H9 (cell line): ENCODE measurements at regions not wholly inside any gene's neighbourhood (a gene's known extent, or its start where the extent isn't known, plus 50 kb on each side); places are given as distances from the start of the nearest gene placed in this dataset.

ENCODE experiments used
- DNase-seq: peaks from one replicate; pipeline ENCODE4 v3.0.0-alpha.2; 2017
- H2AFZ ChIP-seq: one replicate; pipeline ENCODE4 v1.6.1; 2013; ENCODE audit warnings: mild to moderate bottlenecking, low read length, control low read depth, moderate library complexity
- H2AK5ac ChIP-seq: 2 replicates; pipeline ENCODE4 v1.6.1; 2013; ENCODE audit warnings: low read length, control low read depth, mixed read lengths; ENCODE audit not compliant: insufficient read length
- H2BK120ac ChIP-seq: one replicate; pipeline ENCODE4 v1.6.1; 2013; ENCODE audit warnings: low read depth, mild to moderate bottlenecking, low read length, control low read depth, inconsistent platforms; ENCODE audit not compliant: poor library complexity, severe bottlenecking
- H2BK12ac ChIP-seq: 2 replicates; pipeline ENCODE4 v1.6.1; 2013; ENCODE audit warnings: low read length, control low read depth, mixed read lengths, low read depth; ENCODE audit not compliant: insufficient read length
- H2BK15ac ChIP-seq: 2 replicates; pipeline ENCODE4 v1.6.1; 2013; ENCODE audit warnings: low read depth, low read length, control low read depth
- H2BK20ac ChIP-seq: one replicate; pipeline ENCODE4 v1.6.1; 2013; ENCODE audit warnings: low read depth, mild to moderate bottlenecking, low read length, control low read depth, inconsistent platforms; ENCODE audit not compliant: poor library complexity, severe bottlenecking
- H2BK5ac ChIP-seq: 2 replicates; pipeline ENCODE4 v1.6.1; 2013; ENCODE audit warnings: low read length, control low read depth, mixed read lengths; ENCODE audit not compliant: insufficient read length
- H3K14ac ChIP-seq: 2 replicates; pipeline ENCODE4 v1.6.1; 2013; ENCODE audit warnings: low read length, control low read depth; ENCODE audit not compliant: insufficient read depth
- H3K18ac ChIP-seq: 2 replicates; pipeline ENCODE4 v1.6.1; 2013; ENCODE audit warnings: low read depth, mild to moderate bottlenecking, mixed read lengths, low read length, control low read depth; ENCODE audit not compliant: insufficient read length
- H3K23ac ChIP-seq: 2 replicates; pipeline ENCODE4 v1.6.1; 2013; ENCODE audit warnings: low read length, control low read depth, mixed read lengths, low read depth; ENCODE audit not compliant: insufficient read length
- H3K23me2 ChIP-seq: 2 replicates; pipeline ENCODE4 v1.6.1; 2013; ENCODE audit warnings: low read depth, mild to moderate bottlenecking, mixed read lengths, low read length, control low read depth; ENCODE audit not compliant: insufficient read length, poor library complexity, severe bottlenecking
- H3K27ac ChIP-seq: 2 replicates; pipeline ENCODE4 v1.5.1; 2013; ENCODE audit warnings: low read length, control low read depth, mixed read lengths, low read depth; ENCODE audit not compliant: insufficient read length
- H3K27me3 ChIP-seq: 2 replicates; pipeline ENCODE4 v1.6.1; 2013; ENCODE audit warnings: low read length, control low read depth, inconsistent platforms; ENCODE audit not compliant: insufficient read depth
- H3K4ac ChIP-seq: 2 replicates; pipeline ENCODE4 v1.6.1; 2013; ENCODE audit warnings: low read depth, mild to moderate bottlenecking, control low read depth, inconsistent platforms, low read length, moderate library complexity
- H3K4me1 ChIP-seq: 2 replicates; pipeline ENCODE4 v1.6.1; 2013; ENCODE audit warnings: low read length, control low read depth, inconsistent platforms; ENCODE audit not compliant: insufficient read depth
- H3K4me2 ChIP-seq: 2 replicates; pipeline ENCODE4 v1.6.1; 2013; ENCODE audit warnings: low read length, control low read depth, mixed read lengths; ENCODE audit not compliant: insufficient read length, insufficient read depth
- H3K56ac ChIP-seq: 2 replicates; pipeline ENCODE4 v1.6.1; 2013; ENCODE audit warnings: low read depth, mild to moderate bottlenecking, mixed read lengths, low read length, control low read depth; ENCODE audit not compliant: insufficient read length
- H3K79me1 ChIP-seq: 2 replicates; pipeline ENCODE4 v1.6.1; 2013; ENCODE audit warnings: low read depth, mild to moderate bottlenecking, moderate library complexity, low read length, control low read depth, inconsistent platforms; ENCODE audit not compliant: insufficient read depth, poor library complexity, severe bottlenecking
- H3K79me2 ChIP-seq: 2 replicates; pipeline ENCODE4 v1.6.1; 2013; ENCODE audit warnings: low read length, control low read depth, inconsistent platforms; ENCODE audit not compliant: insufficient read depth
- H3K9ac ChIP-seq: 2 replicates; pipeline ENCODE4 v1.6.1; 2013; ENCODE audit warnings: low read length, control low read depth, mixed read lengths; ENCODE audit not compliant: insufficient read length; ENCODE audit errors: extremely low read depth
- H3K9me3 ChIP-seq: one replicate; pipeline ENCODE4 v1.6.1; 2013; ENCODE audit warnings: low read depth, low read length, inconsistent platforms; ENCODE audit not compliant: control insufficient read depth
- H3T11ph ChIP-seq: one replicate; pipeline ENCODE4 v1.6.1; 2013; ENCODE audit warnings: mild to moderate bottlenecking, low read length, control low read depth, inconsistent platforms
- H4K20me1 ChIP-seq: one replicate; pipeline ENCODE4 v1.6.1; 2013; ENCODE audit not compliant: control insufficient read depth, insufficient read length, insufficient read depth
- H4K5ac ChIP-seq: 2 replicates; pipeline ENCODE4 v1.6.1; 2013; ENCODE audit warnings: low read depth, mild to moderate bottlenecking, mixed read lengths, low read length, control low read depth; ENCODE audit not compliant: insufficient read length
- H4K8ac ChIP-seq: replicated peaks from 2 replicates; pipeline ENCODE4 v1.6.1; 2013; ENCODE audit warnings: low read length, control low read depth, mixed read lengths, low read depth; ENCODE audit not compliant: insufficient read length
- H4K91ac ChIP-seq: 2 replicates; pipeline ENCODE4 v1.6.1; 2013; ENCODE audit warnings: low read depth, mild to moderate bottlenecking, moderate library complexity, mixed read lengths, low read length, control low read depth; ENCODE audit not compliant: insufficient read length
- H3K27ac Mint-ChIP-seq, 3 experiments: 2 replicates in 2 of 3; 3 replicates in 1 of 3; pipeline ENCODE4 v1.8.0; 2020 to 2021; ENCODE audit warnings: mixed read lengths in 3 of 3, mild to moderate bottlenecking in 1 of 3, moderate library complexity in 1 of 3
- H3K27me3 Mint-ChIP-seq: 2 replicates; pipeline ENCODE4 v1.8.0; 2021; ENCODE audit warnings: low read depth, mild to moderate bottlenecking, moderate library complexity, mixed read lengths
- H3K36me3 Mint-ChIP-seq, 3 experiments: 2 replicates in 2 of 3; 3 replicates in 1 of 3; pipeline ENCODE4 v1.8.0; 2020 to 2021; ENCODE audit warnings: low read depth in 3 of 3, mixed read lengths in 3 of 3; ENCODE audit not compliant: insufficient read depth in 1 of 3
- H3K4me1 Mint-ChIP-seq, 2 experiments: 2 replicates each; pipeline ENCODE4 v1.8.0; 2020; ENCODE audit warnings: mixed read lengths in 2 of 2
- H3K4me3 Mint-ChIP-seq, 2 experiments: 2 replicates in 1 of 2; 3 replicates in 1 of 2; pipeline ENCODE4 v1.8.0; 2020 to 2021; ENCODE audit warnings: mild to moderate bottlenecking in 2 of 2, mixed read lengths in 2 of 2, moderate library complexity in 1 of 2
- H3K9me3 Mint-ChIP-seq, 2 experiments: 2 replicates in 1 of 2; 3 replicates in 1 of 2; pipeline ENCODE4 v1.8.0; 2020; ENCODE audit warnings: mild to moderate bottlenecking in 2 of 2, mixed read lengths in 2 of 2, moderate library complexity in 1 of 2
- WGBS: extraction: QIAGEN DNeasy Blood & Tissue Kit; methylation state at CpG from one replicate; pipeline ENCODE4 v1.1.7; 2013; ENCODE audit warnings: missing lambda C conversion rate, low lambda C conversion rate, mixed read lengths; ENCODE audit not compliant: insufficient read length; ENCODE audit errors: extremely low coverage; 5-methylcytosine and 5-hydroxymethylcytosine counted together
- TF ChIP-seq, protein P1 (sequence below): fragments of 200-600 bp; sonication (generic); conservative IDR thresholded peaks from 3 replicates; pipeline ENCODE4 v1.8.0; 2021; ENCODE audit warnings: antibody characterized with exemption, mild to moderate bottlenecking

DNA sequence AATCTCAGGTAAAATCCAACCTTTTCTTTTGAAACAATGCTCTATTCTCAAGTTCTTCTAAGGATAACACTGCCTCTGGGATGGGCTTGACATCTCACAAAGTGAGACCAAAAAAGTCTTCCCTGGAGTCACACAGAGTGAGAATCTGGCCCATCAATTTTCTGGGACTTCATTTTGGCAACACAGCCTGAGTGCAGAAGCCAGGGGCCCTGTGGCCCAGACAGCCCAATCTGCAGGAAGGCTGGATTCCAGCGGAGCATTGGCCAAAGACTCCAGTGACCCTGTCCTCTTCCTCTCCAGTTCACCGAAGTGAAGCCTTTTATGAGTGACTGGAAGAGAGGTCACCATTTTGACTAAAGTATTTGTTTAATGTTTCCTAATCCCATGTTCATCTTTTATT, 105.1 kb downstream of the PLK2 start:
- Histone ChIP-seq H4K91ac (no peak overlapping the region), H3K23ac (no peak overlapping the region), H3K4me2 (no peak overlapping the region), H2BK12ac (no peak overlapping the region), H3K4me1 (peaks cover 3% of the 10 kb centered on the region; the same call in 1 of the 2 replicates), H3K79me1 (no peaks in the 10 kb centered on the region), H3K27me3 (no peaks in the 10 kb centered on the region), H2BK5ac (no peak overlapping the region), H3K4ac (no peak overlapping the region), H2BK20ac (no peak overlapping the region), H4K8ac (no peak overlapping the region), H3K23me2 (no peaks in the 10 kb centered on the region), H2BK120ac (no peak overlapping the region), H3K27ac (no peak overlapping the region), H3K9me3 (no peaks in the 10 kb centered on the region), H3K79me2 (no peaks in the 10 kb centered on the region), H3K9ac (no peak overlapping the region), H2AK5ac (no peak overlapping the region), H2AFZ (no peak overlapping the region), H3K56ac (no peak overlapping the region), H3T11ph (no peak overlapping the region), H3K14ac (no peak overlapping the region), H4K5ac (no peak overlapping the region), H3K18ac (no peak overlapping the region), H4K20me1 (no peaks in the 10 kb centered on the region), H2BK15ac (no peak overlapping the region)
- H3K36me3 Mint-ChIP-seq, result no peaks in the 10 kb centered on the region
- H3K4me1 Mint-ChIP-seq, result peaks cover 15 to 20% of the 10 kb centered on the region in 2 experiments
- DNase-seq, result no peak
- no peak overlapping the region for H3K27ac Mint-ChIP-seq
- WGBS, result no CpG with 5 or more reads among the region's 2 CpGs
- H3K27me3 Mint-ChIP-seq, result no peaks in the 10 kb centered on the region
- no peaks in the 10 kb centered on the region for H3K9me3 Mint-ChIP-seq
- no peak overlapping the region for H3K4me3 Mint-ChIP-seq
- TF ChIP-seq, protein P1, sequence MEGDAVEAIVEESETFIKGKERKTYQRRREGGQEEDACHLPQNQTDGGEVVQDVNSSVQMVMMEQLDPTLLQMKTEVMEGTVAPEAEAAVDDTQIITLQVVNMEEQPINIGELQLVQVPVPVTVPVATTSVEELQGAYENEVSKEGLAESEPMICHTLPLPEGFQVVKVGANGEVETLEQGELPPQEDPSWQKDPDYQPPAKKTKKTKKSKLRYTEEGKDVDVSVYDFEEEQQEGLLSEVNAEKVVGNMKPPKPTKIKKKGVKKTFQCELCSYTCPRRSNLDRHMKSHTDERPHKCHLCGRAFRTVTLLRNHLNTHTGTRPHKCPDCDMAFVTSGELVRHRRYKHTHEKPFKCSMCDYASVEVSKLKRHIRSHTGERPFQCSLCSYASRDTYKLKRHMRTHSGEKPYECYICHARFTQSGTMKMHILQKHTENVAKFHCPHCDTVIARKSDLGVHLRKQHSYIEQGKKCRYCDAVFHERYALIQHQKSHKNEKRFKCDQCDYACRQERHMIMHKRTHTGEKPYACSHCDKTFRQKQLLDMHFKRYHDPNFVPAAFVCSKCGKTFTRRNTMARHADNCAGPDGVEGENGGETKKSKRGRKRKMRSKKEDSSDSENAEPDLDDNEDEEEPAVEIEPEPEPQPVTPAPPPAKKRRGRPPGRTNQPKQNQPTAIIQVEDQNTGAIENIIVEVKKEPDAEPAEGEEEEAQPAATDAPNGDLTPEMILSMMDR, result no peak
